NCI-H1694 (cell line): ENCODE measurements at regions not wholly inside any gene's neighbourhood (a gene's known extent, or its start where the extent isn't known, plus 50 kb on each side); places are given as distances from the start of the nearest gene placed in this dataset.
A peak's percentile ranks its signal among the peaks of the same experiment; 100 is the strongest.
"Not testable (repeated sequence)": the region's sequence is repeated elsewhere in the genome, so short reads cannot be mapped to it uniquely, and the experiment has no call there.

Source experiments
- DNase-seq: peaks from one replicate; lab custom pipeline; 2025; lab: John Stamatoyannopoulos, UW

DNA sequence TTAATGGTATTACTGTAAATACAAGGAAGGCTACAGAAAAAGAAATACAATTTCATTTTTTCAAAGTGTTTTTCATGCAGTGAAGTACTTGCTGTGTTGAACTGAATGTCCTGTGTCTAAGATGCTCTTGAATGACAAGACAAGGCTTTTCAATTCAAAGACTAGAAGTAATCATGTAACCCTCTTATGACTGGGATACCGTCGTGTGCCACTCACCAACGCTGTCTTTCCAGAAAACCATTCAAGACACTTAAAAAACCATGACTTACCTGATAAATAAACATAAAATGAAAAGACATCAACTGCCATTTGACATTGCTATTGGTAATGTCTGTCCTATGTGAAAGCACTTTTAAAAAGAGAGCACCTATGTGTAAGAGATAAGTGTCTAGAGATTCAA lies 183.1 kb upstream of the DPP10 start:
- DNase-seq: no peak

DNA sequence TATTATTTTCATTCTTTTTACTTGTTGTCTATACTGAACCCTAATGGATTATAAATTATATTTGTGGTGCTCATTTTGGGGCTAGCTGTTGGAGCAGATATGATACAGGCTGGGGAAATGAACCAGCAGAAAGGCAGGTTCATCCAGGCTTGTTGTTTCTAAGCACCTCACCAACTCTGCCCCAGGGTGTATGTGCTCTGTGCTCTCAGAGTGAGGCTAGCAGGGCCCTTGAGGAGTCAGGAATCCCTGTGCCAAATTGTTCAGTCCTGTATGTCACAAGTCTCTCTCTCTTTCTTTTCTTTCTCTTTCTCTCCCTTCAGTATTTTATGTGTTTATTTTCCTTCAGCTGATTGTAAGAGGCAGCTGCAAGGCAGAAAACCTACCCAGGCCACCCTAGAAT lies 181.1 kb upstream of the DPP10 start:
- no peak for DNase-seq

DNA sequence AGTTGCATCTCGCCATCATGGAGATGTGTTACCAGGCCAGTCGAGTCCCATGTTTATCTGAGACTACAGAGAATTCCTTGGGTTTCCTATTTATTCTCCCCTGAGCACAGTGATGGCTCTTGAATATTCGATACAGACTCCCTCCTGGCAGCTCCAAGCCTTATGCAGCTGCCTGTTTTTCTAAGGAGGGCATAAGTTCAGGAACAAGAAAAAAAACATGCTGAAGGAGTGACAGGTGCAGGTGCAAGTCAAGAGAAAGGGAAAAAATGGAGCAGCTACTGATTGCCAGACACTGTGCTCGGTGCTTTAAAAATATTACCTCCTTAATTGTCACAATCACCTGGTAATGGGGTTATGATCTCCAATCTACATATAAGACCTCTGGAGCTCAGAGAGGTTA lies 177.2 kb upstream of the DPP10 start:
- no peak for DNase-seq

DNA sequence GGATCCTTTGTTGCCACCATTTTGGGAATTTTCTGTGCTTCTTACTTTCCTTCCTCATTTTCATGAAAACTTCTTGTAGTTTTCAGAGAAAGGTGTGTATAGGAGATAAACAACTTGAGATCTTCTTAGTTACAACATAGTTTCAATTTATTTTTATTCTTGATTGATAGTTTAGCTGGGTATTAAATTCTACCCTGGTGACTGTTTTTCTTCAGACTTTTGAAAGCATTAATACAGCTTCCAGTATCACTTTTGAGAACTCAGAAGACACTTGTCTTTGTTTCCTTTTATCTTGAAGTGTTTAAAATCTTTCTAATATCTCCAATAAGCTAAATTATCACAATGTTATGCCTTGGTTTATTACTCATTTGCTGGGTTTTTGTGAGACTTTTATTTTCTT lies 167.5 kb upstream of the DPP10 start:
- no peak for DNase-seq

DNA sequence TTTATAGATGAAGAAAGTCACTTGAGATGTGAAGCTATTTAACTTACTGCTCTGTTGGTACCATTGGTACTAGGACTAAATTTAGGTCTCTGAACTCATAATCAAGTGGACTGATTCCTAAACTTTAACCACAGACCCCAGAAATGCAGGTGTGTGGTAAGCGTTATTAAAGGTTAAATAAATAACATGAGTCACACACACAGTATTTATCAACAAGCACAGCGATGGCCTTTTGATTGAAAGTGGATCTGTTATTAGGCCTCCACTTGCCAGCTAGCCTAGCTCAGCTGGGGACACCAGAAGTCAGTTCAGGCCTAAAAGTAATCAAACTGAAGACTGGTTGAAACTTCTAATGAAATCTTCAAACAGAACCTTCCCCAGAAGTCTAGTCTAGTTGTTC lies 161.3 kb upstream of the DPP10 start:
- no peak for DNase-seq

DNA sequence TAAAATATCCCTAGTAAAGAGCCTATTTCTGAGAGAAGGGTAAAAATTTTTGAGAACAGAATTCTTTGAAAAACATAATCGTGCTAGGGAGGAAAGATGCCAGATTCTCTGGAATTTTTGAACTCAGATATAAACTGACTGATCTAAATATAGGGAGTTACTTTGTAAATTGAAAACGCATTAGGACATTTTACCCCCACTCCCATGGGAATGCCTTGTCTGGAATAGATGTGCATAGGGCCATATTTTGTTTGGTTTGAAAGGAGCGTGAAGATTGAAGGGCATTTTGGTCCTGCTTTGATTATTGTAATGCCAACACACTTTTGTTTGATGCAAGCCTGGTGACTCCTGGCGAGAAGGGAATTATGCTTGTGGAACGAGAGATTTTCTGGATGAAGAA lies 158.7 kb upstream of the DPP10 start:
- no peak for DNase-seq

DNA sequence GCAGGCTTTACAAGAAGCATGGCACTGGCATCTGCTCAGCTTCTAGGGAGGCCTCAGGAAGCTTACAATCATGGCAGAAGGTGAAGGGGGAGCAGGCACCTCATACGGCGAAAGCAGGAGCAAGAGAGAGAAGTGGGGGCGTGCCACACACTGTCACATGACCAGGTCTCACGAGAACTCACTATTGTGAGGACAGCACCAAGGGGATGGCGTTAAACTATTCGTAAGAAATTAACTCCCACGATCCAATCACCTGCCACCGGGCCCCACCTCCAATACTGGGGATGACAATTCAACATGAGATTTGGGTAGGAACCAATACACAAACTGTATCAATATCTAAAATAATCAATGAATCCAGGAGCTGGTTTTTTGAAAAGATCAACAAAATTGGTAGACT lies 156.0 kb upstream of the DPP10 start:
- DNase-seq: no peak

DNA sequence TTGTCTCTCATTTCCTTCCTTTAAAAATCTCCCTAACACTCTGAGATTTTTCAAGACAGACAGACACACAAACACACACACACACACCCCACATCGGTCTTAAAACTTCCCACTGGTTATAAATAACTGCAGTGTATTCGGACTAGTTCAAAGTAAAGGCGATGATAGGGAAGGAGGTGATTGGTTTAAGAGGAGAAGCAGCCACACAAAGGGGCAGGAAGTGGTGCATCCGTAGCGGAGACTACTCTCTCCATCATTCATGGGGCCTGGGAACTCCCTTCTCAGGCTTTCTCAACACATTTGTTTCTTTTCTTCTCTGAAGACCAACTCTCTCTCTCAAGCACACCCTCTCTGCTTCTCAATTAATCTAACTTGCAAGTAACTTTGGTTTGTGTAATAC lies 149.1 kb upstream of the DPP10 start:
- no peak for DNase-seq

DNA sequence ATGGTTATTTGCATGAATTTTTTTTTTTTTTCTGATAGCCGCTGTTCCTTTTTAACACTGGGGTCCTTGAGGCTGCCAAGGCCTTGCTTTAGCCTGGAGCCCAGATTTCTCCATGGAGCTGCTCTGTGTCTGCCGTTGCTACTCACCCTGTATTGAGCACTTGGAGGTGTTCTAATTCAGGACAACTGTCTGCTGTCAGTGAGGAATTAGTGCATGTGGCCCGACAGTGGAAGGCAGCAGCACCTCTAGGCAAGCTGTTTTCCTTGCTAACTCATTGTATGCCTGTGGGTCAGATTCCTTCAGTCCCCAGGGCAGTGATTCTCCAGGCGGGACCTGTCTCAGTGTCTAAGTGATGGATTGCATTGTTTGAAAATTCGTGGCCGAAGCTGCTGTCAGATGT lies 147.7 kb upstream of the DPP10 start:
- DNase-seq: no peak

DNA sequence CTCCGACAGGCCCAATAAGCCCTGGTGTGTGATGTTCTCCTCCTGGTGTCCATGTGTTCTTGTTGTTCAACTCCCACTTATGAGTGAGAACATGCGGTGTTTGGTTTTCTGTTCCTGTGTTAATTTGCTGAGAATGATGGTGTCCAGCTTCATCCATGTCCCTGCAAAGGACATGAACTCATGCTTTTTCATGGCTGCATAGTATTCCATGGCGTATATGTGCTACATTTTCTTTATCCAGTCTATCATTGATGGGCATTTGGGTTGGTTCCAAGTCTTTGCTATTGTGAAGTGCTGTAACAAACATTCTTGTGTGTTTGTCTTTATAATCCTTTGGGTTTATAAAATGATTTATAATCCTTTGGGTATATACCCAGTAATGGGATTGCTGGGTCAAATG lies 142.1 kb upstream of the DPP10 start:
- not testable (repeated sequence) for DNase-seq

DNA sequence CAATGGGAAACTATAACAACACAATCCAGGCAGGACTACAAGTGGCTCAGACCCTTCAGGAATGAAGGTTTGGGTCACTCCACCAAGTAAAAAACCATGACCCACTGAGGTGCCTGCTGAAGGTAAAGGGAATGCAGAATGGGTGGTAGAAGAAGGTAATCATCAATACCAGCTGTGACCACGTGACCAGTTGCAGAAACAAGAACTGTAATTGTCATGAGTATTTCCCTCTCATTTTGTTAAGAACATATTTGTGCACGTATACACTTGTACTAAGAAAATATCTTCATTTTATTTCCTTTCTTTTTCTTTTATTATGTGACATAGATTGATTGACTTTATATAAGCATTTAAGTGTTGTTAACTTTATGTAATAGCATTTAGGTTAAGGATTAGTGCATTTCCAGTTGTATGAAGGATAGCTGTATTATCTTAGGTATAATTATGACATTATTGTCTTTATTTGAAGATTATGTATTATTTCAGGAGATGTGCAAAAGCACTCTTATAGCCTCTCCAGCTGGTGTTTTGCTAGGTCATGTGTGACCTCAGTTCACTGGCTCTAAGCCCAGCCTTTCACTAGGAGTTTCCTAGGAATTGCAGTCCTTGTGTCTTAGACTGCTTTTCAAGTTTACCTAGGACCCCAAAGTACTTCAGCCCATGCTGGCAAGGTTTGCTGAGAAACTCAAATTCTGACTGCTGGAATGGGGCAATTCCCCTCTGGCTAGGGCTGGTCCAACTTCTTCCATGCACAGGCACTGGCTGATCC lies 125.7 kb upstream of the DPP10 start:
- peak; percentile 3 for DNase-seq

DNA sequence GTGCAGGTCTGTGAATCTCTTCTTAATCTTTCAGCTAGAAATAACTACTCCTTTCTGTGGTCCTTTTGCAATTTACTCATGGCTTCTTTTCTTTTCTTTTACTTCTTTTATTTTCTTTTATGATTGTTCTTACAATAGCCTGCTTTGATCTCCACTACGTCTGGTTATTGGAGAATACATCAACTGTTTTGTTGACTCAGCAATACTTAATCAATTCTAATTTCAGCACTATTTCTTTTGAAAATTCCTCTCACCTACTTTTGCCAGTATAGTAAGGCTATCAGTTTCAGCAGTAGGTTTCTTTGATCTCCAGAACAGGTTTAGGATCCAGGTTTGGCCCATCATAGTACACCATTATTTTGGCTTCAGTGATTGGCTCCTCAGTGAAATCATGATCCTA lies 111.8 kb upstream of the DPP10 start:
- no peak for DNase-seq

DNA sequence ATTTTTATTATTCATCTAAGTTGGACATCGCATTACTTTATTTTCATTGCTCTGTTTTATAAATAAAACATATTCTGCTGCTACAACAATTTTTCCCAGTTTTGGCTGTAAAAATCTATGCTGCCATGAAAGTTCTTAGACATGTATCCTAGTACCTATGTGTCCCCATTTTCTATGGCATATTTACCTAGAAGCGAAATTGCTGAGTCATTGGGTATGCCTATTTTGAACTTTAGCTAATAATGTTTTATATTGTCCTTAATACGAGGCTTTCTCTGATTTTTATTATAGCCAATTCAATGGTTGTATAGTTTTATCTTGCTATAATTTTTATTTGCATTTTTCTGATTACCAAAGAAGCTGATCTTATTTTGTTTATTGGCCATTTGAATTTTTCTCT lies 110.5 kb upstream of the DPP10 start:
- no peak for DNase-seq

DNA sequence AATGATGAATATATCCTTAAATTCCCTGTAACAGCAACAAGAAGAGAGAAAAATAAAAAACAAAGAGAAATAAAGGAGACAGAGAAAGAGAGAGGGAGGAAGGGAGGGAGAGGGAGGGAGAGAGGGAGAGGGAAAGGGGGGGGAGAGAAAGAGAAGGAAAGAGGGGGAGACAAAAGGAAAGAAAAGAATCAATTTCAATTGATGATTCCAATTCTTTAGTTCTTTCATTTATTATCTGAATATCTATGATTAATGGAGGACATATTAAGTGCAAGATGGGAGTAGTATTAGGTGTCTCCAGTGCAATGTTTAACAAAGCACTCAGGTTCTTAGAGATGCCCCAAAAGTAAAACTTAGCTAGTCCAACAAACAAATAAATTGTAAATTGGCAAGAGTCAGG lies 97.2 kb upstream of the DPP10 start:
- no peak for DNase-seq

DNA sequence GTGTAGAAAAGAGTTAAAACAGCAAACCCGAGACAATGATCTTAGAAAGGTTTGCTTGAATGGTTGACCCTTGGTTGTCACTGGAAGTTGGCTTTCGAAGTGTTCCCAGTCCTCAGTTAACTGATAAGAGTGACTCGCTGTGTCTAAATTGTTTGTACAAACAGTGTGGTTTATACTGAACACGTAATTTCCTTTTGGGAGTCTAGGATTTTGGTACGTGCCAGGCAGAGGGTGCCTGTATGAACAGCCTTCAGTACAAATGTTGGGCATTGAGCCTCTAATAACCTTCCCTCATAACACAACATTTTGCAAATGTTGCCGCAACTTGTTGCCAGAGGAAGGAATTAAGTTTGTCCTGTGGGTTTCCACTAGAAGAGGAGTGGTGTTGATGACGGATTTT lies 95.8 kb upstream of the DPP10 start:
- no peak for DNase-seq

DNA sequence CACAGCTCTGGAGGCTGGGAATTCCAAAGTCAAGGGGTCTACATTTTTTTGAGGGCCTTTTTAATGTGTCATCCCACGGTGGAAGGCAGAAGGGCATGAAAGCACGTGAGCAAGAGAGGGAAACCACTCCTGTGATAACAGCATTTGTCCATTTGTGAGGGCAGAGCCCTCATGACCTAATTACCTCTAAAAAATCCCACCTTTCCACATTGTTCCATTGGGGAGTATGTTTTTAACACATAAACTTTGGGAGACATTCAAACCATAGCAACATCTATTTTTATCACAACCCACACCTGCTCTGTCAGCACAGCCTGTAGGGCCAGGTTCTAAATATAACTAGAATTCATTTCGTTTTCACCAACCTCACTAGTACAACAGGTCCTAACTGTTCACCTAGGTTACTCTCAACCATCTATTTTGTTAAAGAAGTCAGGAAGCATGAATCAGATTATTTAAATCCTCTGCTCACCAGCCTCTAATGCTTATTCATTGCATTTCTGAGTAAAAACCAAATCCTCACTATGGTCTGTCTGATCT lies 92.2 kb upstream of the DPP10 start:
- no peak for DNase-seq

DNA sequence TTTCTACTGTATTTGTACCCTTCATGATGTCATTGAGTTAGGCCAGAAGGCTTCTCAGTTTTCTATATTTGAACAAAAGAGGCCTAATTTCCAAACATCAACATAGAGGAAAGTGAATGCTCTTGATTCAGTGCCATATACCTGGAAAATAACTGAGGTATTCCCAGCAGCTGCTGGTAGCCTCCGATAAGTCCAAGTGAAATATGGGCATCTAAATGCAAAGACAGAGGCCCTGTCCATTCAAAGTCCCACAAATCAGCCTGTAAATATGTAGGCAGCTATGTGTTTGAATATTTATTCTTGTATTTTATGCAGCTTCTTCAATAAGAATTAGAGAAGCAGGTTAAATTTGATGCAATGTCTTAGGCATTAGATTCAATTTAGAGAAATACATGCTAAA lies 89.5 kb upstream of the DPP10 start:
- no peak for DNase-seq

DNA sequence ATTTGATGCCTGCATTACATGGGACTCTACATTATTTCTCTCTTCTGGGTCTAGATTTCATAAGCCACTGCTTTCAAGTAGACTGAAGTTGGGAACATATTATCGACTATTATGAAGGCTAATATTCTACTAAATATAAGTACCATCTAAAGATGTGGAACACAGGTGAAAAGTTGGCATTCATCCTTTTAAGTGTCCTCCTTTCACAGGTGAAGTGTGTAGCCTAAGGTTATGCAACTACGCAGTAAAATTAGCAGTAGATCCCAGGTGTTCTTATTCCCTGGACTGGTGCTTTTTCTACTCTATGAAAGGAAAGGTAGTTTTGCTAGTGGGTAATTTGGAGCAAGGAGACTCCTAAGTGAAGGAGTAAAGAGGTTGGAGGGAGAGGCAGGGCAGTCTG lies 88.2 kb upstream of the DPP10 start:
- no peak for DNase-seq

DNA sequence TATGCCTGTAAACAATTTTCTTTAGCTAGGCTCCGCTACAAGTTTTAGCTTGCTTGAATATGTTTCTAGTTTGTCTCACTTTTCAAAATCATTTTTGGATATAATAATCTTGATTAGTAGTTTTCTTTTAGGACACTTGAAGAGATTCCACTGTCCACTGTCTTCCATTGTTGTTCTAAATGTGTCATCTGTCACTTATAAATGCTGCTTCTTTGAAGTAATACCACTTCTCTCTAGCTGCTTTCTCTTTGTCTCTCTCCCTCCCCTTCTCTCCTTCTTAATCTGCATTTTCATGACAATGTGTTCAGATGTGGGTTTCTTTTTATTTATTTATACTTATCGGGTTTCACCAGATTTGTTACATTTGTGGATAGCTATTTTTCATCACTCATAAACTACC lies 73.7 kb upstream of the DPP10 start:
- no peak for DNase-seq

DNA sequence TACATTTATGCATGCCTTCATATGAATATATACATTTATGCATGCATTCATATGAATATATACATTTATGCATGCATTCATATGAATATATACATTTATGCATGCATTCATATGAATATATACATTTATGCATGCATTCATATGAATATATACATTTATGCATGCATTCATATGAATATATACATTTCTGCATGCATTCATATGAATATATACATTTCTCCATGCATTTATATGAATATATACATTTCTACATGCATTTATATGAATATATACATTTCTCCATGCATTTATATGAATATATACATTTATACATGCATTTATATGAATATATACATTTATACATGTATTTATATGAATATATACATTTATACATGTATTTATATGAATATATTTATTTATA lies 70.7 kb upstream of the DPP10 start:
- not testable (repeated sequence) for DNase-seq

DNA sequence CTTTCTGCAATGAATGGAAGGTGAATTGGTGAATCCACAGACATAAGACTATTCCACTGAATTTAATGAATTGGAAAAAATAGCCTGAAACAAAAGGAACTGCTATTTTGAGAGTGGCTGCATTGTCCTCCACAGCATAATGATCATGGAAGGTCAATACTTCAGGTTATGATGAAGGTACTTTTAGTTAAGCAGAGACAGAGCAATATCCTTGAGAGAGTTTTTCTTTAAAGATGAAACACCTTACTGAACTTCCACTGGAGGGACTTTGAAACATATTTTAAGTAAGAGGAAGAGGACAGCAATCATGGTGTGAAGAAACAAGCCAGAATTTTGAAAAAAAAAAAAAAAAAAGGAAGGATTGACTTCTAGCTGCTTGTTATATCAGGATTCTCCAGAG lies 68.8 kb upstream of the DPP10 start:
- DNase-seq: no peak

DNA sequence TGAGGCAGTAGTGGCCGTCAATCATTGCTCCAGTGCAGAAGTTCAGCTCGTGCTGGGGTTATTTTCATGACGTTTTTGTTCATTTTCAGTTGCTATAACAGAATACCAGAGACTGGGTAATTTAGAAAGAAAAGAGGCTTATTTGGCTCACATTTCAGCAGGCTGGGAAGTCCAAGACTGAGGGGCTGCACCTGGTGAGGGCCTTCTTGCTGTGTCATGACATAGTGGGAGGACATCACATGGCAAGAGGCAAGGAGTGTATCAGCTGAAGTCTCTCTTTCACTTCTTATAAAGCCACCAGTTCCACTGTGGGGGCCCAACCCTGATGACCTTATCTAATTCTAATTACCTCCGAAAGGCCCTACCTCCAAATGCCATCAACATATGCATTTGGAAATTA lies 58.0 kb upstream of the DPP10 start:
- DNase-seq: no peak

DNA sequence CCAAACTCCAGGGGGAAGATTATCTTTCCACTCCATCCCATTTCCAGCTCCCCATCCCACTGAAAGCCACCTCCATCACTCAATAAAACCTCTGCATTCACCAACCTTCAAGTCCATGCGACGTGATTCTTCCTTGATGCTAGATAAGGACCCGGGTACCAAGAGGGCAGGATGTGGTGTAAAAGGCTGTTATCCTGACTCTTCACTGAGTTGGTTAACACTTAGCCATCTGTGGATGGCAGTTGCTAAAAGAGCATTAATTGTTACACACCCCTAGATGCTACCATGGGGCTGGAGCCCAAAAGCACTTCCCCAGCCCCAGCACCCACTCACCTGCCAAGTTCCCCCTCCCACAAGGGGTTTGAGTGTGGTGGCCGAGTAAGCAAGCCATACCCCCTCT lies 53.4 kb upstream of the DPP10 start:
- DNase-seq: no peak
